ENCODE measurements at regions not wholly inside any gene's neighbourhood (a gene's known extent, or its start where the extent isn't known, plus 50 kb on each side); places are given as distances from the start of the nearest gene placed in this dataset.

GRCh38 chr16:9338510-9338909 is 247.1 kb downstream of the HAPSTR1 start:
- in situ Hi-C loops (cut with HindIII; ENCODE audit: low pct_unique_long_range_greater_than_20kb, low sequenced_read_pairs) (no loop called here), intact Hi-C loops (cut with micrococcal nuclease; ENCODE audit: unreplicated experiment) (no loop called here)
- ChIA-PET CTCF (no interaction called here), POLR2A (interaction anchor here (0.5 kb wide), 1 partner anchor 554 kb away, joined by 8 read pairs; no protein-coding TSS in a partner anchor)
- Histone ChIP-seq H3K9me3 (ENCODE audit: control insufficient read depth, insufficient read depth, low read depth, low read length) (no peaks in the 10 kb centered on the region), H3K27ac (ENCODE audit: low read length) (no peak overlapping the region), H3K36me3 (ENCODE audit: control insufficient read depth, insufficient read depth, low read length) (no peaks in the 10 kb centered on the region), H3K27me3 (ENCODE audit: control insufficient read depth, insufficient read depth, low read length) (peaks cover 6% of the 10 kb centered on the region; the same call in 1 of the 2 replicates), H3K4me1 (ENCODE audit: control insufficient read depth, insufficient read depth, low read length) (no peaks in the 10 kb centered on the region), H3K4me3 (ENCODE audit: low read depth in 2 of 2, low read length in 2 of 2) (no peak overlapping the region)
- no peak for ATAC-seq
- DNase-seq (ENCODE audit: low read depth, low spot score): no peak
- TF ChIP-seq POLR2AphosphoS5 (IDR thresholded peaks at IDR 0.05; ENCODE audit: low read depth, low read length) (no peak), TCF7L2 (IDR thresholded peaks at IDR 0.05; ENCODE audit: low read depth, low read length) (no peak), REST (IDR thresholded peaks at IDR 0.05; ENCODE audit: insufficient read depth in 1 of 2, low read depth in 2 of 2, low read length in 1 of 2) (no peak), SIN3A (IDR thresholded peaks at IDR 0.05; ENCODE audit: borderline replicate concordance, insufficient read depth, low read depth, low read length) (no peak), CTCF (IDR thresholded peaks at IDR 0.05) (no peak)
- no TSS peak for BruUV-seq (replicated peaks)

GRCh38 chr16:9340526-9341256 is 249.2 kb downstream of the HAPSTR1 start:
- ATAC-seq (no peak), DNase-seq (ENCODE audit: low read depth, low spot score) (no peak)
- POLR2A ChIA-PET: no interaction called here
- Histone ChIP-seq H3K36me3 (ENCODE audit: control insufficient read depth, insufficient read depth, low read length) (no peaks in the 10 kb centered on the region), H3K4me3 (ENCODE audit: low read depth in 2 of 2, low read length in 2 of 2) (no peak overlapping the region), H3K4me1 (ENCODE audit: control insufficient read depth, insufficient read depth, low read length) (no peaks in the 10 kb centered on the region), H3K27ac (ENCODE audit: low read length) (no peak overlapping the region), H3K9me3 (ENCODE audit: control insufficient read depth, insufficient read depth, low read depth, low read length) (no peaks in the 10 kb centered on the region), H3K27me3 (ENCODE audit: control insufficient read depth, insufficient read depth, low read length) (peaks cover 4% of the 10 kb centered on the region; the same call in 1 of the 2 replicates)
- in situ Hi-C loops (cut with HindIII; ENCODE audit: low pct_unique_long_range_greater_than_20kb, low sequenced_read_pairs) (no loop called here), intact Hi-C loops (cut with micrococcal nuclease; ENCODE audit: unreplicated experiment) (no loop called here)
- CTCF ChIA-PET: no interaction called here
- no peak for TF ChIP-seq REST (IDR thresholded peaks at IDR 0.05; ENCODE audit: insufficient read depth in 1 of 2, low read depth in 2 of 2, low read length in 1 of 2)
- TF ChIP-seq CTCF (IDR thresholded peaks at IDR 0.05): no peak
- TF ChIP-seq POLR2AphosphoS5 (IDR thresholded peaks at IDR 0.05; ENCODE audit: low read depth, low read length): no peak
- no peak for TF ChIP-seq TCF7L2 (IDR thresholded peaks at IDR 0.05; ENCODE audit: low read depth, low read length)
- TF ChIP-seq SIN3A (IDR thresholded peaks at IDR 0.05; ENCODE audit: borderline replicate concordance, insufficient read depth, low read depth, low read length): no peak
- BruUV-seq (replicated peaks): no TSS peak
